Testis (tissue), 2 donors: ENCODE measurements at regions not wholly inside any gene's neighbourhood (a gene's known extent, or its start where the extent isn't known, plus 50 kb on each side); places are given as distances from the start of the nearest gene placed in this dataset.
"Not testable (repeated sequence)": the region's sequence is repeated elsewhere in the genome, so short reads cannot be mapped to it uniquely, and the experiment has no call there.

Experiments used
- DNase-seq: peaks from one replicate; pipeline ENCODE4 v3.0.0-alpha.2; 2019
- H3K27ac ChIP-seq, 2 donors: fragments of 200-600 bp; sonication (generic); one replicate each; pipeline ENCODE4 v1.5.1; 2019
- H3K27me3 ChIP-seq: fragments of 200-600 bp; sonication (generic); one replicate; pipeline ENCODE4 v1.5.1; 2019
- H3K36me3 ChIP-seq: fragments of 200-600 bp; sonication (generic); one replicate; pipeline ENCODE4 v1.5.1; 2017; ENCODE audit warnings: low read depth; ENCODE audit errors: missing control alignments
- H3K4me1 ChIP-seq: fragments of 200-600 bp; sonication (generic); one replicate; pipeline ENCODE4 v1.5.1; 2019
- H3K4me3 ChIP-seq, 2 donors: fragments of 200-600 bp; sonication (generic); one replicate each; pipeline ENCODE4 v1.5.1; 2017 to 2019
- H3K9me3 ChIP-seq: fragments of 200-600 bp; sonication (generic); one replicate; pipeline ENCODE4 v1.5.1; 2017
- CTCF ChIP-seq, 3 experiments: fragments of 450-650 bp in 2 of 3; fragments of 200-600 bp in 1 of 3; sonication (generic) in 1 of 3; IDR thresholded peaks; one replicate each; pipeline ENCODE4 v1.5.1; 2016 to 2019; ENCODE audit warnings: antibody characterized with exemption in 3 of 3, mild to moderate bottlenecking in 2 of 3, moderate library complexity in 1 of 3
- POLR2A ChIP-seq: fragments of 450-650 bp; IDR thresholded peaks from one replicate; pipeline ENCODE4 v1.6.1; 2017; ENCODE audit warnings: antibody characterized with exemption, mild to moderate bottlenecking, moderate library complexity
- WGBS, 2 donors: methylation state at CpG; one replicate each; pipeline ENCODE4 v1.1.5; 2018; 5-methylcytosine and 5-hydroxymethylcytosine counted together
- intact Hi-C: fragments of 100-400 bp; cut with DNase I; formaldehyde crosslinking; loops from one replicate; pipeline ENCODE4 v1.15.1; 2023; ENCODE audit warnings: low total_unique reads

- Histone ChIP-seq H3K4me3 (no peak overlapping the region), H3K27ac (no peak overlapping the region), H3K36me3 (no peaks in the 10 kb centered on the region), H3K4me1 (no peaks in the 10 kb centered on the region), H3K27me3 (no peaks in the 10 kb centered on the region), H3K9me3 (no peaks in the 10 kb centered on the region)
- intact Hi-C loops, result no loop called here
- TF ChIP-seq POLR2A (no peak), CTCF (IDR thresholded peaks at IDR 0.05) (no peak)
- DNase-seq, result no peak
- 85 to 88% methylated on average over 2 of the region's 2 CpGs for WGBS, 2 donors
Observed at GRCh38 chr4:12924728-12925320, 559.3 kb downstream of the RAB28 start.

- Histone ChIP-seq H3K36me3 (no peaks in the 10 kb centered on the region), H3K27me3 (no peaks in the 10 kb centered on the region), H3K27ac (no peak overlapping the region), H3K9me3 (no peaks in the 10 kb centered on the region), H3K4me3 (no peak overlapping the region), H3K4me1 (no peaks in the 10 kb centered on the region)
- 86 to 96% methylated on average over 4 of the region's 4 CpGs for WGBS, 2 donors
- TF ChIP-seq CTCF (IDR thresholded peaks at IDR 0.05) (no peak), POLR2A (no peak)
- intact Hi-C loops, result no loop called here
- no peak for DNase-seq
Observed at GRCh38 chr4:12924253-12924652, 559.9 kb downstream of the RAB28 start.

- intact Hi-C loops, result no loop called here
Observed at GRCh38 chr4:12912896-12913418, 571.2 kb downstream of the RAB28 start.

GRCh38 chr4:12911750-12912358 is 572.3 kb downstream of the RAB28 start:
- 53 to 54% methylated on average over 1 of the region's 1 CpG for WGBS, 2 donors
- H3K36me3 ChIP-seq, result no peaks in the 10 kb centered on the region
- DNase-seq, result no peak
- no peaks in the 10 kb centered on the region for H3K9me3 ChIP-seq
- TF ChIP-seq POLR2A (no peak), CTCF (IDR thresholded peaks at IDR 0.05) (no peak)
- H3K27me3 ChIP-seq, result no peaks in the 10 kb centered on the region
- H3K27ac ChIP-seq, result no peak overlapping the region
- no peaks in the 10 kb centered on the region for H3K4me1 ChIP-seq
- H3K4me3 ChIP-seq, result no peak overlapping the region
- intact Hi-C loops, result no loop called here

More at GRCh38 chr4:12912896-12913418, 571.2 kb downstream of the RAB28 start:
- no peak for TF ChIP-seq POLR2A
- no peak for TF ChIP-seq CTCF (IDR thresholded peaks at IDR 0.05)
- no peaks in the 10 kb centered on the region for H3K36me3 ChIP-seq
- DNase-seq, result no peak
- no peak overlapping the region for H3K4me3 ChIP-seq
- no peaks in the 10 kb centered on the region for H3K27me3 ChIP-seq
- H3K27ac ChIP-seq, result no peak overlapping the region
- no peaks in the 10 kb centered on the region for H3K4me1 ChIP-seq
- WGBS, 2 donors, result 84 to 85% methylated on average over 2 of the region's 2 CpGs
- H3K9me3 ChIP-seq, result no peaks in the 10 kb centered on the region

- H3K4me1 ChIP-seq, intact Hi-C loops, DNase-seq, H3K36me3 ChIP-seq, H3K9me3 ChIP-seq, H3K27ac ChIP-seq, H3K27me3 ChIP-seq, H3K4me3 ChIP-seq: not testable (repeated sequence)
- WGBS, 2 donors, result 81 to 85% methylated on average over 13 to 15 of the region's 15 CpGs
Observed at GRCh38 chr4:12903640-12904039, 580.5 kb downstream of the RAB28 start.
